ENCODE measurements at regions not wholly inside any gene's neighbourhood (a gene's known extent, or its start where the extent isn't known, plus 50 kb on each side); places are given as distances from the start of the nearest gene placed in this dataset.

GRCh38 chr10:121171825-121172787 lies 320.9 kb downstream of the WDR11 start:
- DNase-seq (ENCODE audit: low read depth in 3 of 3), result no peak

GRCh38 chr10:121179006-121179405 lies 327.8 kb downstream of the WDR11 start:
- DNase-seq (ENCODE audit: low read depth in 3 of 3), result no peak

DNA sequence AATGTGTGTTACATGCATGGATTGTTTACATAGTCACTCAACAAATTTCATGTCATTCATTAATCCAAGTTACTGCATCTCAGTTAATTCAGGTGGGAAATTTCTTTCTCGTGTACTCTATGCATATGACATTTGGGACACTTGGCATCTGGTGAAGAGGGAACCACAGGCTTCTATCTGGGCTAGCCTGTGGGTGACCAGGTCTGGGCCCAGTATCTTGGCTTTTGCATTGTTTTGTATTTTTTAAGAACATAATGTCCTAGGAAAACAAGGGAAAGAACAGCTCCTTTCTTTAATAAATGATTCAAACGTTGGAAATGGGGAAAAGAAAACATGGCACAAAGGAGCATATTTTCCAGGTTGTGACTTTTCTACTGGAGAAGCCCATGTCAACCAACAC lies 331.1 kb downstream of the WDR11 start:
- DNase-seq (ENCODE audit: low read depth in 3 of 3), result no peak

DNA sequence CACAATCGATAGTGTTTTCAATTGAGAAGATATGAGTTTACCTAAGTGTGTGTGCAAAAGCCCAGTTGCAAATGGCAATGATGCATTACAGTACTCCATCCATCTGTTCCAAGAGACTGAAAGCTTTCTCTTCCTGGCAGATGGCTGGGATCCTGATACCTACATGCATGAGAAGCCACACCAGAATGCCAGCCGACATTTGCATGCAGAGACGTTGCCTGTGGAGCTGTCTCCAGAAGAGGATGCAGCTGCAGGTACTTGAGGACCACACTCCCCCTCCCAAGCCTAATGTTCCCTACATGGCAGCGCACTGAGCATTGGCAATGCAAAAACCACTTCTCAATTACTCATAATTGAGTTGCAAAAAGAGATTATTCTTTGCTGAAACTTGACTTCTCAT lies 332.1 kb downstream of the WDR11 start:
- no peak for DNase-seq (ENCODE audit: low read depth in 3 of 3)

DNA sequence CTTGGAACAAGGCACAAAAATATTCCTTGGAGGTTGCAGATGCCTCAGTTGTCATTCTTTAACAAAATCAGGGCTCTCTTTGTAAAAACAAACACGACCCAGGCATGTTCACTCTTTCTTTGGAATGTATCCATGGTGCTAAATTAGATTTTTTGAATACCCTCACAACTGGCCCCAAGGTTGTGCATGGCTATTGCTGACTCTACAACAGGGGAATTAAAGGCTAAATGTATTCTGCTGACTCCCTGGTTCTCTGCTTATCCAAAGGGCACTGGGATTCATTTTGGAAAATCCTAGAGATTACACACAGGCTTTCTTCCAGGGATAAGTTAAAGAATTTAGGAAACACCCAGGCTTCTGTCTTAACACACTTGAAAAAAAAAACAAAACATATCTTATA lies 332.5 kb downstream of the WDR11 start:
- DNase-seq (ENCODE audit: low read depth in 3 of 3), result no peak

GRCh38 chr10:121185816-121186455 lies 334.8 kb downstream of the WDR11 start:
- DNase-seq (ENCODE audit: low read depth in 3 of 3), result no peak

GRCh38 chr10:121187391-121187790 lies 336.2 kb downstream of the WDR11 start:
- DNase-seq (ENCODE audit: low read depth in 3 of 3), result no peak

GRCh38 chr10:121188005-121188404 lies 336.8 kb downstream of the WDR11 start:
- no peak for DNase-seq (ENCODE audit: low read depth in 3 of 3)

- no peak for DNase-seq (ENCODE audit: low read depth in 3 of 3)
These were observed 337.9 kb downstream of the WDR11 start for GRCh38 chr10:121189066-121189465.

DNA sequence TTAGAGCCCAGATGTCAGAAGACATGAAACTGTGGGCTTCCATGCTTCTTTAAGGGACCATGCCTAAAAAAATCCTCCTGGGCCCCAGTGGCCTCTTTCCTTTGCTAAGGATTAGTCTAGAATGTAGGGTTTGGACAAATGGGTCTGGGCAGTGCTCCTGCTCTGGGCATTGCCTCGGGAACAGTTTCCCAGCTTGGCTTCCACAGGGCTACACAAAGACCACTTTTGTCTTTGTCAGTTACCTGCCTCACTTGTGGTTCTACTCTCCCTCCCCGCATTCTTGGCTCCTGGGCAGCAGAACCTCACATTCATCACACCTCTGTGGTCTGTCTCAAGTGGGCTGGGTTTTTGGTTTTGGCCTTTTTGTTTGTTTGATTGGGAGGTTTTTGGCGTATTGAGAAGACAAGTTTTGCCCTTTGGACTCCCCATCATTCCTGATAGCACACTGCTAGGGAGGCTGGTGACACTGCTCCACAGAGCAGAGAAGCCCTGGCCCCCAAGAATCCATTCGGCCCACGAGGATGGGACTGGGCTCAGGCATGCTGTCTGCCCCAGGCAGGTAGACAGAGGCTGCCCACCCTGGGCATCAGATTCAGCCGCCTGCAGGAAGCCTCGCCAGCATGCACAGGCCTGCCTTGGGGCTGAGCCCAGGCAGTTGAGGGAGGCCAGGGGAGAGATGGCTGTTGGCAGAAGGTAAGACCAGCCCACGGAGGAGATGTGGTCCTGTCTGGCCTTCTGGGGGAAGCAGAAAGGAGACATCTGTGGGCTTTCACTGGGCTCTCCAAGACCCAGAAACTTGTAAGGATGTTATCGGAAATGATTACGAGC lies 343.7 kb downstream of the WDR11 start:
- no peak for DNase-seq (ENCODE audit: low read depth in 3 of 3)

DNA sequence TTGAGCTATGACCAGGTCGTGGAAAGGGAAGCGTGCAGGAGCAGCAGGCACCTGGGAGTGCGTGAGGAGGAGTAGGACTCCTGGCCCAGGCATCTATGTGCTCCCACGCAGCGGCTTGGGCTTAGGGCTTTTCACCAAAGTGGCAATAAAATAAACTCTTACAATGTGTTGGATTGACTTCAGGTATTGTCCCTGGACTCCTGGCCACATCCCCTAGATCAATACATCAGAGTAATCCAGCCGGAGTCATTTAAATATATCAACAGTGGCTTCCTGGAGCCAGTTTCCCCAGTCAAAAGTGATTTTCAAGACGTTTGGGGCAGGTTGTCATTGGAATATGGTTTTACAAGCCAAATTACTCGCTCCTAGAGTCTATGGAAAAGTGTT lies 344.4 kb downstream of the WDR11 start:
- no peak for DNase-seq (ENCODE audit: low read depth in 3 of 3)

DNA sequence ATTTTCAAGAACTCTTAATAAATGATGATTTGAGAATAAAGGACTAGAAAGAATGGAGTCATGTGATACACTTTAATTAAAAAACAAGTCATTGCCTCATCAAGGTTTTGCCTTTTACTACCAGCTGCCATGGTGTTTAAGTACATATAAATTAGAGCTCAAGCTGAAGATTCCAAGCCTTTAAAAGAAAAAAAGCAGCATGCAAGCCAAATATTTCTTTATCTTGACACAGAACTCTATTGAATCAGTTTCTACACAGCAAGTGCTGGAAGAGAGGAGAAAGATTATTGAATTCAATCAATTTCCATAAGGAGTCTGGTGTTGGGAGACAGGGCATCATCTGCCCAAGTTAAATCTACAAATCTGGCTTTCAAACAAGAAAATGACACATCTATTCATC lies 347.9 kb downstream of the WDR11 start:
- no peak for DNase-seq (ENCODE audit: low read depth in 3 of 3)

GRCh38 chr10:121205625-121206024 lies 354.5 kb downstream of the WDR11 start:
- DNase-seq (ENCODE audit: low read depth in 3 of 3), result no peak

- no peak for DNase-seq (ENCODE audit: low read depth in 3 of 3)
These were observed 360.3 kb downstream of the WDR11 start for GRCh38 chr10:121211446-121211845.

DNA sequence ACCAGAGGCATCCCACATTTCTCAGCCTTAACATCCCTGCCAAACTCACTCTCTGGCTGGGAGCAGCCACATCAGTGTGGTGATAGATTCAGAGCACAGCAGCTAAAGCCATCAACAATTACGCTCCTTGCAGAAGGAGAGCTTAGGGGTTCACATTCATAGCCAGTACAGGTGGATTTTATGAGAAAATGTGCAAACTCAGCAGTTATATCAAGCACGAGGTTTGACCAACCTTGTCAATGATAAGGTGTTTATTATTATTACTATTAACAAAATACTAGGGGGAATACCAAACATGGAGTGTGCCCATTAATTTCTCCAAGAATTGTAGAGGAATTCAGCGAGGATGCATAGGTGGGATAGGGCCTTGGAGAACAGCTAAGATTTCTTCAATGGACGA lies 362.3 kb downstream of the WDR11 start:
- DNase-seq (ENCODE audit: low read depth in 3 of 3), result no peak

DNA sequence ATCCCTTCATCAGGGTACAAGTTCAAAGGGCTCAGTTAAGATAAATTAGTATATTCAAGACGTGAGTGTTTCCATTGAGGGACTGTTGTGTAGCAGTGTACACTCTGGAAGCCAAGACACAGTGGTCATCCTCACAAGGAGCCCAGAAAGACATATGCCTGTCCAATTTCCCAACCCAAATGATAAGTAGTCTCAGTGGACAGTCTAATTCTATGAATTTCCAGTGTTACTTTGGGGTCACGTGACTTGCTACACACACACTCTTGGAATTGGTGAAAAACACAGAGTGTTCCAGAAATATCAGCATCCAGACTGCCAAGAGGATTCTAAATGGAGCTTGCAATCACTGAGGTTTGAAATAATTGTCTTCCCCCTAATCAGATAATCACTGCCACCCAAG lies 365.1 kb downstream of the WDR11 start:
- no peak for DNase-seq (ENCODE audit: low read depth in 3 of 3)

DNA sequence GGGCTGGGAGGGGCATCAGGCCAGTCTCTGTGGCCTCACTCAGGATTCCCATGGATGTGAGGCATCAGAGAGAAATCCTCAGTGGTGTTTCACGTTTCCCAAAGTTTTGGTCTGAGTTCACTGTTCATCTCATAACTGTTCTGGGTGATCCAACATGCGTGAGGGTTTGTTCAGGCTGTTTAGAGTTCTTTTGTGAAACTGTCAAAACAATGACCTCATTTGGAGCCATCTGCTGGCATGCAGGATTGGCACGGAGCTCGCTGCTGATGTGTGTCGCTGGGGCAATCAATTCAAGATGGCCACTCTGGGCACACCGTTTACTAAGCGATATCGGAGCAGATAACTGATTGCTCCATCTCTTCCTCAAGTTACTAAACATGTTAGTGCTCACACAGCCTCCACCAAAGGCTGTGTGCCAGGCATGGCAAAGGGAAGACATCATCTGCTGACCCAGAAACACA lies 365.6 kb downstream of the WDR11 start:
- DNase-seq (ENCODE audit: low read depth in 3 of 3), result no peak

DNA sequence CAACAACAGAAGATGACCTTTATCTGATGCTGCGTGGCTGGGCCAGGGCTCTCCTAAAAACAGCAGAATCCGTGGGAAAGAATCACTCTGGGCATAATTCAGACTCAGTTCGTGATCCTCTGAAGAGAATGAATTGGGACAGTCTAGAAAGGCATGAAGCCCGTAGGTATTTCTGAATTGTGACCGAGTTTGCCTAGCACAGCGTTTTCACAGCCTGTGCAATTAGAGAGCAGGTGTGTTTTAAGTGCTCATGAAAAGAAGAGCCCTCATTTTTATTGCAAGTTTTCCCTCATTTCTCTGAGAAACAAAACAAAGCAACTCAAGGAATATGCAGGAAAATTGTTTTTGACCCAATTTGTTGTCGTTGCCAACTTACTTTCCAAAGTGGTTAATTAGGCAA lies 366.2 kb downstream of the WDR11 start:
- DNase-seq (ENCODE audit: low read depth in 3 of 3), result no peak

DNA sequence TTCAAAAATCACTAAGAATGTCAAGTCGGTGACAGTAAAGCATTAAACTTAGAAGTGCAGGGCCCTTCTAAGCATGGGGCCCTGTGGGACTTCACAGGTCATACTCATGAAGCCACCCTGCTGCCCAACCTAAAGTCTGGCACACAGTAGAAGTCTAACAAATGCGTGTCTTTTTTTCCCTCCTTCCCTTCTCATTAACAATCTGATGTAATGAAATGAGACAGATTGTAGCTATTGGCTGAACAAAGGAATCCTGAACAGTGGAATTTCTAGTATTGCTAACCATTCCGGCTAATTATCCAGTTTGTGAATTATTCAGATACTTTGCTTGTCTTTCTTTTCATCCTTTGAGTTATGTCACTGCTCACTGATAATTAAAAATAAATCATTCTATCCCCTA lies 369.9 kb downstream of the WDR11 start:
- DNase-seq (ENCODE audit: low read depth in 3 of 3), result no peak

DNA sequence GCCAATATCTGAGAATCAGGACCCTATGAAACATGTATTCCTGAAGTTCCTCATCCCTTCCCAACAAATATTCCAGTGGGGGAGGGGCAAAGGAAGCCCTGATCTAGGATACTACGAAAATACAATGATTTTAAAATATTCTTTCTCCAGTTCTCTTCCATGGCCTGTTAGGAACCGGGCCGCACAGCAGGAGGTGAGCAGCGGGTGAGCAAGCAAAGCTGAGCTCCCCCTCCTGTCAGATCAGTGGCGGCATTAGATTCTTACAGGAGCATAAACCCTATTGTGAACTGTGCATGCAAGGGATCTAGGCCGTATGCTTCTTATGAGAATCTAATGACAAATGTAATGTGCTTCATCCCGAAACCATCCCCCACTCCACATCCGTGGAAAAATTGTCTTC lies 370.8 kb downstream of the WDR11 start:
- DNase-seq (ENCODE audit: low read depth in 3 of 3), result no peak

- no peak for DNase-seq (ENCODE audit: low read depth in 3 of 3)
These were observed 371.7 kb downstream of the WDR11 start for GRCh38 chr10:121222842-121223241.

GRCh38 chr10:121231079-121231478 lies 367.2 kb downstream of the FGFR2 start:
- DNase-seq (ENCODE audit: low read depth in 3 of 3), result no peak

All from stimulated activated CD4-positive, alpha-beta T cell treated with anti-CD3 and anti-CD28 coated beads, TNF-alpha, amount 100 ng/mL, for 24 hours (primary cell).